HG03064 (cell line): ENCODE measurements at regions not wholly inside any gene's neighbourhood (a gene's known extent, or its start where the extent isn't known, plus 50 kb on each side); places are given as distances from the start of the nearest gene placed in this dataset.

Experiments
- ATAC-seq: cut with Tn5 transposase; IDR thresholded peaks from one replicate; pipeline ENCODE4 v1.9.1; 2021; ENCODE audit warnings: low read depth; ENCODE audit not compliant: unreplicated experiment

- ATAC-seq = no peak
These were observed 582.4 kb downstream of the BRINP1 start for GRCh38 chr9:118786877-118787276.

GRCh38 chr9:118809160-118809625 is 560.0 kb downstream of the BRINP1 start:
- no peak for ATAC-seq

GRCh38 chr9:118829334-118829733 is 539.9 kb downstream of the BRINP1 start:
- ATAC-seq = no peak

GRCh38 chr9:118832371-118832770 is 536.9 kb downstream of the BRINP1 start:
- ATAC-seq = no peak

GRCh38 chr9:118836891-118837290 is 532.3 kb downstream of the BRINP1 start:
- no peak for ATAC-seq

- no peak for ATAC-seq
These were observed 497.7 kb downstream of the BRINP1 start for GRCh38 chr9:118871531-118871930.

- ATAC-seq = no peak
These were observed 486.6 kb downstream of the BRINP1 start for GRCh38 chr9:118882684-118883083.

- no peak for ATAC-seq
These were observed 485.8 kb downstream of the BRINP1 start for GRCh38 chr9:118883411-118883810.

GRCh38 chr9:118891213-118891612 is 478.0 kb downstream of the BRINP1 start:
- ATAC-seq = no peak

GRCh38 chr9:118896324-118897000 is 472.8 kb downstream of the BRINP1 start:
- no peak for ATAC-seq

GRCh38 chr9:118918180-118918579 is 451.1 kb downstream of the BRINP1 start:
- ATAC-seq = no peak

GRCh38 chr9:118928722-118929121 is 440.5 kb downstream of the BRINP1 start:
- ATAC-seq = no peak

GRCh38 chr9:118929287-118929686 is 439.9 kb downstream of the BRINP1 start:
- no peak for ATAC-seq

- no peak for ATAC-seq
These were observed 437.3 kb downstream of the BRINP1 start for GRCh38 chr9:118931941-118932340.

- ATAC-seq = no peak
These were observed 430.7 kb downstream of the BRINP1 start for GRCh38 chr9:118938581-118938980.

- ATAC-seq = no peak
These were observed 428.8 kb downstream of the BRINP1 start for GRCh38 chr9:118940473-118940872.

GRCh38 chr9:118946669-118947068 is 422.6 kb downstream of the BRINP1 start:
- ATAC-seq = no peak

GRCh38 chr9:118954857-118955256 is 414.4 kb downstream of the BRINP1 start:
- ATAC-seq = no peak

GRCh38 chr9:118957585-118957984 is 411.6 kb downstream of the BRINP1 start:
- no peak for ATAC-seq

GRCh38 chr9:118959366-118959765 is 409.9 kb downstream of the BRINP1 start:
- no peak for ATAC-seq

- no peak for ATAC-seq
These were observed 407.4 kb downstream of the BRINP1 start for GRCh38 chr9:118961857-118962256.

- no peak for ATAC-seq
These were observed 406.8 kb downstream of the BRINP1 start for GRCh38 chr9:118962426-118962825.

- ATAC-seq = no peak
These were observed 405.6 kb downstream of the BRINP1 start for GRCh38 chr9:118963674-118964073.
